ENCODE measurements at regions not wholly inside any gene's neighbourhood (a gene's known extent, or its start where the extent isn't known, plus 50 kb on each side); places are given as distances from the start of the nearest gene placed in this dataset.

- DNase-seq (ENCODE audit: extremely low read depth, low read depth, low spot score): no peak
Measured at GRCh38 chr7:131010717-131011431, 276.9 kb upstream of the KLF14 start.

- DNase-seq (ENCODE audit: extremely low read depth, low read depth, low spot score): no peak
Measured at GRCh38 chr7:131011432-131011742, 277.4 kb upstream of the KLF14 start.

DNA sequence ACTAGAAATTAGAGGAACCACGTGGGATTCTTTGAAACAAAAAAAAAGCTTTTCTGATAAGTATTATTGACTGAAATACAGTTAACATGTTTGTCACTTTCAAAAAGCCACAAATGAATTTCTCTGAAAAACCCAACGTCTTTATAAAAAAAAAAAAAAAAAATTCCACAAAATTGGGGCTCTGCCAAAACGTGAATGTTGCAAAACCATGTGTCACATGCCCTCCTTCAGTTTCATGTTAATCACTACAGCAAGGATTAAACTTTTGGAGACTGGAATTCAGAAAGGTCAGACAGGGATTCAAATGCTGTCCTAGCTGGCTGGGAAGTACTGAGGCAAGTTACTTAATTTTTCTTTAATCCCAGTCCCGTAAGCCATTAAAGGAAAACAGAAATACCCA lies 278.0 kb upstream of the KLF14 start:
- DNase-seq (ENCODE audit: extremely low read depth, low read depth, low spot score): no peak

DNA sequence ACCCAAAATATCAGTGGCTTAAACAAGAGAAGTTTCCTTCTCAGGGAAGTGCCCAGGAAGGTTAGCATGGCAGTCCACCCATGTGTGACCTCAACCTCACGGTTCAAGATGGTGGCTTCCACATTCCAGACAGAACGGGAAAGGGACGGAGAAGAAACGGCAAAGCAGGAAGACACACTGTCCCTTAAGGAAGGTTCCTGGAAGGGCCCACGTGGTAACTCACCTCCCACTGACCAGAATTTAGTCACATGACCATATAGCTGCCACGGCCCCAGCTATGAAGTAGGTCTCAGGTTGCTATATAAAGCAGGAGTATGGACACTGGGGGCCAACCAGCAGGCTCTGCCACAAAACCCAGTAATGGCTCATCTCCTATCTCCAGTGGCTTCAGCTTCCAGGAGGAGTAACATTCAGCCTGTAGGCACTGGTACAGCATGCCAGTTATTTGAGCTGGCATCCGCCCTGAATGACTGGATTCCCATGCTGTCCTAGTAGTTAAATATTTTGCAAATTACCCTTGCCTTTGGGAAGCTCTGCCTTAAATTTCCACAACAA lies 278.5 kb upstream of the KLF14 start:
- no peak for DNase-seq (ENCODE audit: extremely low read depth, low read depth, low spot score)

DNA sequence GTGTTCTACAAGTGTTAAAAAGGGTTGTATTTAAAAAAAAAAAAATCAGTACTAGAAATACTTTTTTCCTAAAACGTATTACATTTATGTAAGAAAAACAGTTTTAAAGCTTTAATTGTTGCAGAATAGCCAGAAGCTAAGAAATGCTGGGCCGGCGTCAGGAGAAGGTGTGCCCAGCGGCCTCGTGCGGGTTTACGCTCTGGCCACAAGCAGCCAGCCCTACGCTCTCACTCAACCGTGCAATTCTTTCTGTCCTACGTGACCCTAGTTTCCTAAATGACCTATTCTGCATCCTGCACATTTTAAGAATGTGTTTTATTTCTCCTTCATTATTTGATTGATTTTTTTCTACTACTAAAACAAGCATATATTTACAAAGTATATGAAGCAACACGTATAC lies 279.7 kb upstream of the KLF14 start:
- DNase-seq (ENCODE audit: extremely low read depth, low read depth, low spot score): no peak

DNA sequence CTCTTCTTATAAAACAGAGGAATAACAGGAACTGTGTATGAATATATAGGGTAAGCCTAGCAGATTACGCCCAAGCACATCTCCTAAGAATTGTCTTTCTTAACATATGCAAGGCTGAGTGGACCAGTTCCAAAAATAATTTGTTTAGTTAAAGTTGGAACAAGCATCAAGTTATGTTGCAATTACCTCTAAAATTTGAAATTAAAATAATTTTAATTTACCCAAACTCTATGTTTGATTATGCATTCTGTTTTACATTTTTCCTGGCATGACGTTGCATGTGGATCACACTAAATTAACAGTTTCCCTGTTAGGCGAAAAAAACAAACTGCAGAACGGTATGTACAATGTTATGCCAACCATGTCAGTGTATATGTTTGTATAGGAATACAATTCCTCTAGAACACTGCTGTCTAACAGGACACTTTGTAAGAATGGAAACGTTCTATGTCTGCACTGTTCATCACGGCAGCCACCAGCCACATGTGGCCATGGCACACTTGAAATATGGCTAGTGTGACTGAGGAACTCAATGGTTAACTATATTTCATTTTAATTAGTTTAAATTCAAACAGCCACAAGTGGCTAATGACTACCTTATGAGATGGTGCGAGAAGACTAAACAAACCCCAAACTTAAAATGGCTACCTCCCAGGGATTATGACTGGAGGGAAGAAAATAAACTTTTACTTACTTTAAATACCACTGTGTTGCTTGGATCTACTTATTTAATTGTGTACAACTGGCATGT lies 281.1 kb upstream of the KLF14 start:
- DNase-seq (ENCODE audit: extremely low read depth, low read depth, low spot score): no peak

- DNase-seq (ENCODE audit: extremely low read depth, low read depth, low spot score): no peak
Measured at GRCh38 chr7:131015657-131015958, 281.6 kb upstream of the KLF14 start.

GRCh38 chr7:131016230-131016629 lies 282.2 kb upstream of the KLF14 start:
- DNase-seq (ENCODE audit: extremely low read depth, low read depth, low spot score): no peak

DNA sequence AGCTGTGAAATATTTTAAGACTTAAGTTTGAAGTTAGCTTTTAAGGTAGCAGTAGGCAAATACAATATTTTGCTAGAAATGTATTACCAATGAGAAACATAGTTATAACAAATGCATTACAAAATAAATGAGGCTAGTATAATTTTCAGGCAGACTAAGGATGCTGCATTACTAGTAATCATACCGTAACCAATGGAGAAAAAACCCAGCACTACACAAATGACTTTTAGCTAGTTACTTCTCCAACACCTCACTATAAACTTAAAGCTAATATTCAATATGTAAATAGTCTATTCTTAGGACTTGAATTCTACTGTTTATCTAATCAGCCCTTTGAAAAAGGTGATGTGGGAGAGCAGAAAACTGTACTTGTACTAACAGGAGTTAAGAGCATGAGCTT lies 285.3 kb upstream of the KLF14 start:
- DNase-seq (ENCODE audit: extremely low read depth, low read depth, low spot score): no peak

- DNase-seq (ENCODE audit: extremely low read depth, low read depth, low spot score): no peak
Measured at GRCh38 chr7:131020759-131021261, 286.8 kb upstream of the KLF14 start.

GRCh38 chr7:131021460-131021859 lies 287.5 kb upstream of the KLF14 start:
- no peak for DNase-seq (ENCODE audit: extremely low read depth, low read depth, low spot score)

GRCh38 chr7:131021902-131022301 lies 287.9 kb upstream of the KLF14 start:
- no peak for DNase-seq (ENCODE audit: extremely low read depth, low read depth, low spot score)

DNA sequence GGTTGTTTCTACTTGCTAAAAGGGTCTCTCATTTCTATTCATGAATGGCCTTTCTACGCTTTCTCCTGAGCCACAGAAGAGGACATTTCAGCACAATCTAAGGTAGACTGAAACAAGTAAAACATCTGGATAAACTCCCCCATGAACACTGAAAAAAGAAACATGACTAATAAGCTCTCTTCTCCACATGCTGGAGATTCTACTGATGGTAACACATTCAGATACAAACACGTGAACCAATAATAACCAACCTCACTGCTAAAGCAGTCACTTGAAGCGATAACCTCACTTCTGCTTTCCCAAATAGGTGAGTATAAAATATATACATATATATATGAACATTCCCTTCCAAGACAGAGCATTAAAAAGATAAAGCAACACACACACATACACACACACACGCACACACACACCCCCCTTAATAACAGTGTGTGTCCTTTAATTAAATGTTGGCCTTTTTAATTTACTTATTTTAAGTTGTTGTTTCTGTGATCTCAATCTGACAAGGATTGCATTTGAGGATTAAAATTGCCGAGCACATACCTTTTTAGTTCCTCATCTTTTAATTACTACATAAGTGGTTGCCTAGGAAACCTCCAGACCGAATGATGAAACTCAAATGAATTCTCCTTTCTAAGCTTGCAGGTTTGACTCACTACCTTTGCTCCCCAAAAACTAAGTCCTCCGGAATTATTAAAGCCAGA lies 292.4 kb upstream of the KLF14 start:
- no peak for DNase-seq (ENCODE audit: extremely low read depth, low read depth, low spot score)

DNA sequence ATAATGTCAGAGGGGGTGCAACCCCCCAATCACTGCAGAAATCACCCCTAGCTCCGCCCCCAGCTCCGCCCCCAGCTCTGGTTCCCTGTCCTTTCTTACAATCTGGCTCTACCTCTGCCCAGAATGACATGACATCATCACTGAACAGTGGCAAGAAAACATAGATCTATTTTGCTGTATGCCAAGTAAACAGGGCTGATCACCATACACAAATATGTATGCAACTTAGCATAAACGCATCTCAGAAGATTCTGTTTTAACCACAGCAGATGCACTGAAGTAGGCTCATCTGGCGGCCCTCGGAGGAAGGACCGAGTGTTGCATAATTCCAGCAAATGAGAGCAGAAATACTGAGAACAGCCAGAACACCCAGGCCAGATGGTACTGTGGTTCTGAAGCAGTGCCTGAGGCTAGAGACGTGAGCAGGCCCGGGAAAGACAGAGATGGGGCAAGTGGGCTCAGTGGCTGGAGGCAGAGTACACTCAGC lies 293.3 kb upstream of the KLF14 start:
- DNase-seq (ENCODE audit: extremely low read depth, low read depth, low spot score): no peak

DNA sequence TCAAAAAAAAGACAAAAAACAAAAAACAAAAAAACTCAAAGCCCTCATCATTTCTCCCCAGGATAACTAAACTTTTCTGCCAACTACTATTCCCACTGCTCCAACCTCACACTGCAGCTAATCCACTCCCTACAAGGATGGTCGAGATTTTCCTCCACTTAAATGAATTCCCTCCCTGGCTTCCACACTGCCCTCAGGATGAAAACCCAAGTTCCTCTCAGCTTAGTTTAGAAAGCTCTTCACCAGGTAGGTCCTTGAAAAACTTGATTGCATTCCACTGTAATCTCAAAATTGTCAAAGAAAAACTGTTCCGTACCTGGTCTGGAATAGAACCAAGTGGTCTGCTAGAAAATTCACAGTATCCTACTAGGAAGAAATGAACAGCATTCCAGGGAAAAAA lies 294.3 kb upstream of the KLF14 start:
- DNase-seq (ENCODE audit: extremely low read depth, low read depth, low spot score): no peak

GRCh38 chr7:131029002-131029401 lies 295.0 kb upstream of the KLF14 start:
- no peak for DNase-seq (ENCODE audit: extremely low read depth, low read depth, low spot score)

- DNase-seq (ENCODE audit: extremely low read depth, low read depth, low spot score): no peak
Measured at GRCh38 chr7:131031099-131031868, 296.4 kb upstream of the MKLN1 start.

DNA sequence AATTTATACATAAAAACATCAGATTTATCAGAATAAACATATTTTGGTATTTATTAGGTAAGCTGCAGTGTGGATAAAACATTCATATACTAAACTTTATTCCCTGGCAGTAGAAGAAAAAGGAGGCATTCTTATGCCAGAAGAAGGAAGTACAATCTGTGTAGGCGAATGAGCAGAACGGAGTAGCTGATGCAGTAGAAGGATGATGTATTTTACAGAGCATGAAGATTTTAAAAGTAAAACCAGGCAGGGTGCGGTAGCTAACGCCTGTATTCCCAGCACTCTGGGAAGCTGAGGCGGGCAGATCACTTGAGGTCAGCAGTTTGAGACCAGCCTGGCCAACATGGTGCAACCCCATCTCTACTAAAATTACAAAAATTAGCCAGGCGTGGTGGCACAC lies 294.9 kb upstream of the MKLN1 start:
- no peak for DNase-seq (ENCODE audit: extremely low read depth, low read depth, low spot score)

- DNase-seq (ENCODE audit: extremely low read depth, low read depth, low spot score): no peak
Measured at GRCh38 chr7:131034166-131034881, 293.4 kb upstream of the MKLN1 start.

DNA sequence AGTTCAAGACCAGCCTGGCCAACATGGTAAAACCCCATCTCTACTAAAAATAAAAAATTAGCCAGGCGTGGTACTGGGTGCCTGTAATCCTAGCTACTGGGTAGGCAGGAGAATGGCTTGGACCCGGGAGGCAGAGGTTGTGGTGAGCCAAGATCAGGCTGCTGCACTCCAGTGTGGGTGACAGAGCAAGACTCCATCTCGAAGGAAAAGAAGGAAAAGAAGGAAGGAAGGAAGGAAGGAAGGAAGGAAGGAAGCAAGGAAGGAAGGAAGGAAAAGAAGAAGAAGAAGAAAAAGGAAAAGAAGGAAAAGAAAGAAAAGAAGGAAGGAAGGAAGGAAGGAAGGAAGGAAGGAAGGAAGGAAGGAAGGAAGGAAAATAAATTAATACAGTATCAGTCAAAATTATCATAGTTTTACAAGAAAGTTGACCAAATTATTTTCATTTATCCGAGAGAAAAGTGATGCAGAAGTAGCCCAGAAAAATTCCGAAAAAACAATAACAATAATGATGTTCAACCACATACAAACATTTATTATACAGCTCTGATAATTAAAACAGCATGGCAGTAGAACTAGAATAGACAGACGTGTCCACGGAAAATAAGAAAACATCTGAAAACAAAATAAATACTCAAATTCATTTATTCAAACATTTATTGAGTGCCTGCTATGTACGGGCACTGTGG lies 292.4 kb upstream of the MKLN1 start:
- DNase-seq (ENCODE audit: extremely low read depth, low read depth, low spot score): no peak

Measured in glomerular endothelial cell (primary cell).